ENCODE measurements at regions not wholly inside any gene's neighbourhood (a gene's known extent, or its start where the extent isn't known, plus 50 kb on each side); places are given as distances from the start of the nearest gene placed in this dataset.

GRCh38 chr20:23153696-23154341, 67.7 kb upstream of the CD93 start:
- no peak for DNase-seq (ENCODE audit: low spot score)

DNA sequence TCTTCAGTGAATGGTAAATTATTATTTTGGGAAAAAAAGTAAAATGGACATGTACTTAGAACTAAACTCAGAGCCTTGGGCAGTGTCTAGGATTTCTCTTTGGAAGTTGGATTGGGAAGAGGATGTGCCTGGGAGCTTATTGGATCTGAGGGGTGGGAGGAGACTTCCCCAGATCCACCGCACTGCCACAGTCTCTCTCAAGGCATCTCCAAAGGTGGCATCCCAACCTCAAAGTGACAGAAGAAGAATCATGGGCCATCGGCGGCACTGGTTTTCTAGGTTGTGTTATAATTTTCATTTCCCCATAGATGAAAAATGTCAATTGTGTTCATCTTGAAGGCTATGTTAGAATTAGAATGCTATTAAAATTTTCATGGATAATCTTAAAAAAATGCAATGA, 66.8 kb upstream of the CD93 start:
- DNase-seq (ENCODE audit: low spot score): no peak

DNA sequence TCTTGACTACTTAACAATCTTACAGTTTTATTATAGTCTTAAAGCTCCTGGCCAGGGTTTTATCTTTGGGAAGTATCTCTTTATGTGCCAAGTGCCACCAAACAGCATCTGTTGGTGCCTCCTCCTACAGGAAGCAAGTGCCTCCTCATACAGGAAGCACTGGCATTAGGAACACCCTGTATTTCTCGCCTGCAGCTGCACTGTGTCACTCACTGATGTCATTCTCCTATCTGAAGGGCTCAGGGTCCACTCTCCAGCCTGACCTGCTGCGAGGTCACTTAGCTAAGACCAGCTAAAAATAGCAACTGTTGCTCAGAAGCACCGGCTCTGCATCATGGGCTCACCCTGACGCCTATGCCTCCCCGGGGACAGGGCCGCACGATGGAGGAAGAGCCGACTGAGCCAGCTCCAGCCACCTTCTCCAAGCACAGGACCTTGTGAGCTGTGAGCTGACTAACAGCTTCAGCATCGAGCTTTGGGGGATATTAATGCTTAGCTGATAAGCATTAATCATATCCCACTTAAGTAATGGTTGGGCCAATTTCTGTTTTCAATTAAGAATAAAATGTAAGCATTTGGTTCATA, 66.3 kb upstream of the CD93 start:
- DNase-seq (ENCODE audit: low spot score): peak; percentile 94

DNA sequence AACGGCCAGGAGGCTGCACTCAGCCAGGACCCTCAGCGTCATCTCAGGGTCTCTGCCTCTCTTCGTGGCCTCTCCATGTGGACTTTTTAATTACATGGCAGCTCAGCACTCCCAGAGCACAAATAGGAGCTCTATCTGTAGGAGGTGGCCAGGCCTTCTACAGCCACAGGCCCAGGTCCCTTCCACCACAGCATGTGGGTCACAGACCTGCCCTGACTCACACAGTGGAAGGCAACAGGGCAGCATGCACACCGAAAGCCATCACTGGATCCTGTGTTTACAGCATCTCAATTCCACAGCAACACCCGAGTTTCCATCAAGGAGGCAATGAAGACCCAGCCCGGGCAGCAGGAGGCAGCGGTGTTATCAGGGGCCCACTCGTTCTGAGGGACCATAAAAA, 65.8 kb upstream of the CD93 start:
- peak; percentile 64 for DNase-seq (ENCODE audit: low spot score)

DNA sequence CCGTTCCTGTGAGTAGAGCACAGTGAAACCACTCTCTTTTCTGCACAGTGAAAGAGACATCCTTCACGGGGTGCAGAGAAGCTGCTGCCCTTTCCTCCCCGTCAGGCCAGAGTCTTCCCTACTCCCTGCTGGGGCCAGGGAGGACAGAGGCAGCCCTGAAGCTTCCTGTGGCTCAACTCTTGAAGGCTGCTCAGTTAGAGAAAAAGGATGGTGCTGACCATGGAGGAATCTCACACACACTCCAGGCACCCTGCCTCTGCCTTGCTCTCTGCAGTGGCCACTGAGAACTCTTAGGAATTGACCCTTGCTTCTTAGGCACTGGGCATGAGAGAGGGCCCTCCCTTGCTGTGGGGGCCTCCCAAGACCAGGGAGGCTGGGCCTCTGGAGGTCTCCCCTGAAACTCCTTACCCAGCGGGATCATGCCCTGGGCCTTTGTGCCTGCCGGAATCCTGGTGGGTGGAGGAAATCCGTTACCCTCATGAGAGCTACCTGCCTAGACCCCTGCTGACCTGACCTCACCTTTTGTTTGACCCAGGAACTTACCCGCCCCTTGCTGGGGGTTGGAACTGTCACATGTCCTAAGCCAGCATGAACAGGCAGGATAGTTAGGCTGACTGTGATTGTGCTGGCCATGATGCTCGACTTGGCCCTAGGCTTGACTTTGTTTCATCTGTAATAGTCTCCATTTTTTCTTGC, 65.0 kb upstream of the CD93 start:
- DNase-seq (ENCODE audit: low spot score): peak; percentile 69

DNA sequence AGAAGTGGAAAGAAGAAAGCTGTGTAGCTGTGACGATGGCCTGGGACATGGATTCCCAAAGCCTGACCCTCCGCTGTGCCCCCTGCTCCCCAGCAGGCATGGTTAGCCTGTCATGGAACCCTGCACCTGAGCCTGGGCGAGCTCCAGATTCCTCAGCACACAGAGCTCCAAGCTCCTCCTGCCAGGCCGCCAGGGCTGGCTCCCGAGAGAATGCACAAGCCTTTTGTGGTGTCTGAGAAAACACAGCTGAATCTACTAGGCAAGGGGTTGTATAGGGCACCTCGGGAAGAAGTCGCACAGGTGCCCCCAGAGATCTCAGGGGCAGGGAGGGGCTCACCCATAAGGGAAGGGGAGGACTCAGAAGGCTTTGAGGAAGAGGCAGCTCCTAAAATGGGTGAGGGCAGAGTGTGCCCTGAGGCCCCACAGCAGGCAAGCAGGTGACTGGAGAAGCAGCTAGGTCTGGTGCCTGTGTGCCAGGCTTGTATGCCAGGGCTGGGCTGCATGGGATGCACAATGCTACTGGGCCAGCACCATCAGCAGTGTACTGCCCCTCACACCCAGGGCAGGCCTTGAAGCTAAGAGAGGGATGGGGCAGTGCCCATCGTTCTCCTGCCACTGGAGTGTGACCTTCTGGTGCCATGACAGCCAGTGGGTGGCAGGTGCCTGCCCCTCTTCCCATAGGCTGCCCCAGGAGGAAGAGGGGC, 64.3 kb upstream of the CD93 start:
- DNase-seq (ENCODE audit: low spot score): peak; percentile 71

DNA sequence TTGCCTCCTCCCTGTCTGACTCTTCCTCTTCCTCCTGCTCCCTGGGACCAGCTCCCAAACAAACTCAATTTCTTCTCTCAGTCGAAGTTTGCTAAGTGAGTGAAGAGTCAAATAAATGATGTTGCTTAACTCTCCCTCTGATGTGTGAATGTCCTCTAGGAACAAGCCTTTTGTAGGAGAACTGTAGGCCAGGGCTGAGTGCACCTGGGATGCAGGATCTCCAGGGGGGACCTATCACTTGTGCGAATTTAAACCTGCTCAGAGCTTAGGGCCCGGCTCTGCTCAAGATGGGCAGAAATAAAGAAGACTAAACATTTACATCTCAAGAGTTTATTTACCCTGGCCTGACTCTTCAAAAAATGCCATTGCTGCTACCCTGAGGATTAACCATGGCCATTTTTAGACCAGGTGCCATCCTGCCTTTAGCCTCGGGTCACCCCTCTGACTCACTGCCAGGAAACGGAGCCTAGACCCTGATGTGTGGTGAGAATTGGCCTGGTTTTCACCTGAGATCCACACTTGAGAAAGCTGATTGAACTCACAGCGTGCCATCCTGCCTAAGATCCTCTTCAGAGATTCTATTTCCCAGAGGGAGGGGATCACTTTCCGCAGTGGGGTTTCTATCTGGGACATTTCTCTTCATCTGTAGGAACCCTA, 63.6 kb upstream of the CD93 start:
- DNase-seq (ENCODE audit: low spot score): no peak

GRCh38 chr20:23148731-23149570, 62.8 kb upstream of the CD93 start:
- DNase-seq (ENCODE audit: low spot score): no peak

GRCh38 chr20:23147964-23148730, 62.0 kb upstream of the CD93 start:
- DNase-seq (ENCODE audit: low spot score): no peak

- no peak for DNase-seq (ENCODE audit: low spot score)
These were observed 61.5 kb upstream of the CD93 start for GRCh38 chr20:23147647-23147963.

DNA sequence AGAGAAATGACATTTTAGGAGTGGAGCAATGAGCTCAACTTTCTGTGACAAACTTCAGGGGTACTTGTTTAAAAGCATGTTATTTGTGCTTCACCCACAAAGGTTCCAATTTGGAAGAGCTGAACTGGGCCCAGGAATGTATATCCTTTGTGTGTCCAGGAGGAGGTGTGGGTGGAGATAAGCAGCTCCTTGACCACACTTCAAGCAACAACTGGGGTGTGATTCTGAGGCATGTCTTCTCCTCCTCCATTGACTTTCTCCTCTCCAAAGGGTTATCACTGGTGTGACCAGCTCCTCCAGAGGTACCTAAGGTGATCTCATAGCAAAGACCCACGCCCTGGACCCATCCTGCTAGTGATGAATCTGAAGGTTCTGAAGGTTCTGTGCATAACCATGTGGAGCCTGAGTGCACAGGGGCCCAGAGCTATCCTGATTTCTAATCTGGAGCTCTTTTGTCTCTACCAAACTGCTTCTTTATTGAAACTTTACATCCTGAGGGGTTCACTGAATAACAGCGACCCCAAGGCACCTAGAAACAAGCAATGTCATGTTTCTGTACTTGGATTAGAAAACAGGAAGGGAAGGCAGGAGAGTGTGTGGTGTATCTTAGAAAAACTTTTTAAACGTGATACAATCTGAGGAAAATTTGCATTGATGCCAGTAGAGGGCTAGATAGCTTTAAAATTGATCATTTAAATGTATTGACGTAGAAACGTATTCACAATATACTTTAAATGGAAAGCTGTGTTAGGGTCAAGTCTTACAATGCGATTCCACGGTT, 60.9 kb upstream of the CD93 start:
- no peak for DNase-seq (ENCODE audit: low spot score)

DNA sequence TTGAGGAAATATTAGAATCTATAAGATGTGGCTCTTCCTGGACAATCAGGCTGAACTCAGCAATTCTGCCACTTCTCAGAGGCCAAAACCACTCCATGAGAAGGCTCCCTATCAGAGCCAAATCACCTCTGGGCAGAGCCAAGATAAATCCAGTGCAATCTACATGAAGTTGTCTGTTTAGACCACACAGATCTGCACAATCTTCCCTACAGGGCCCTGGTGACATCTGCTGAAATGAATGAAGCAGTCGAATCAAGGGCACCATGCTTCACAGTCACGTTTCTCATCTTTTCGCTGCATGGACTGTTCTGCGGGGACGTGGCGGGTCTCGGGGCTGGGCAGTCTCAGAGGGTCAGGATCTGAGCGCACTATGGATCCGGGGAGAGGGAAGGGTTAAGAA, 60.1 kb upstream of the CD93 start:
- DNase-seq (ENCODE audit: low spot score): peak; percentile 53

DNA sequence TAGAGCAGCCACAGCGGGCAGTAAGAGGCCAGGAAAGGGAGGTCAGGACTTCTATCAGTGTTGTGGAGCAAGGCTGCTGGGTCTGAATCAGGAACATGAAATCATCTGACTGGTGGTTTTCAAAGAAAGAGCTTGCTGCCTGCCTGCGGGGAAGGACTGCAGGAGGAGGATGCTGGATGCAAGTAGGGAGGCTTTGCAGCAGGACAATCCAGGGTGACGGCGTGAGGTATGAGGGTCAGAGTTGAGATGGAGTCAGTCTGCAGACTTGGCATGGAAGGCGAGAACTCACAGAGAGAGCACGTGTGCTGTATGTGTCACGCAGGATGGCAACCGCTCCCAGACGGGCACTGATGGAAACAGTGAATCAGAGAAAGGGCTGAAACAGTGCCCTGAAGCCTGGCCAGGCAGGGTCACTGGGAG, 59.2 kb upstream of the CD93 start:
- DNase-seq (ENCODE audit: low spot score): peak; percentile 87

- peak; percentile 47 for DNase-seq (ENCODE audit: low spot score)
These were observed 58.7 kb upstream of the CD93 start for GRCh38 chr20:23144856-23145255.

DNA sequence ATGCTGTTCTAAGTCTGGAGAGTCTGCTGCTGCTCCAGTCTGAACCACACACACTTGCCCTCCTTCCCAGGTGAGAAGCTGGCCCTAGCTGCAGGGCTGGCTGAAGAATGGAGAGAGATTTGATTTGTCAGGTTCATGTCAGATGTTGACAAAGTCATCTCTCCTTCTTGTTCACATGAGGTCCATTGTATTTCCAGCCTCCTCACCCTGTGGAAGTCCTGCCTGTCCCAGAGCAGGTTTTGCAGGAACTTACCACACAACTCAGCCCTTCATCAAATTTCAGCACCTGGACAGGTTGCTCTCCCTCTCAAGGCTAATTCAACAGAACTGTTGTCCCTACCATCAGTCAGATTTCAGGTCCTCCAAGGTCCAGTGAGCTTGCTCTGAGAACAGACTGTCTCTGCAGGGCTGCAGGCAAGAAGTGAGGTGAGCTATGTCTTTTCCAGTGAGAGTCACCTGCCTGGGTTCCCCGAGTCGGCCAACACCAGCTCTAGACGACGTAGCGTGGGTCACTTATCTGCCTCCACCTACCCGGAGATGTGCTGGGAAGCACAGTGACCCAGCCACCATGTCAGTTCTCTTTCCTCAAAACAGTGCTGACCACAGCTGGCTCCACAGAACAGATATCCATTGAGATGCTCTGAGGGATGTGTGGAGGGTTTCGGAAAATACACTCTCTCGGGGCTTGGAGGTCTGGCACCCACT, 58.0 kb upstream of the CD93 start:
- peak; percentile 35 for DNase-seq (ENCODE audit: low spot score)

DNA sequence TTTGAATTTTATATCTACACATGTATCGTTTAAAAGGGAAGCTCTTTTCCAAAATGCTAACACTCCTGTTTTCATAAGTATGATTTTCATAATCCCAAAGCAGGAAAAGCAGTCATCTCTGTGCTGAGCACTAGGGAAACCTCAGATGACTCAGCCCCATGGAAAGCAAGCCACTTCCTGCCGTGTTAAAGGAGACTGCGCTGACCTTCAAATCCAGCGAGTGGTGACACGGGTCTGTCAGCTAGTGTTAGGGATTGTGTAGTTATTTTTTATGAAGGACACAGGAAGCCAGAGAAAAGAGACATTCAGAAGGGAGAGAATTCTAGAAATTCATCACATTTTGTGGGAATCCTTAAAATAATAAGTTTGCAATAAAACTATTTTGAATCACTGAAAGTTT, 57.0 kb upstream of the CD93 start:
- peak; percentile 74 for DNase-seq (ENCODE audit: low spot score)

GRCh38 chr20:23142162-23143050, 56.3 kb upstream of the CD93 start:
- DNase-seq (ENCODE audit: low spot score): peak; percentile 86

All from mesenteric fat pad (tissue), 1 donor.